HAP-1 (cell line): ENCODE measurements at regions not wholly inside any gene's neighbourhood (a gene's known extent, or its start where the extent isn't known, plus 50 kb on each side); places are given as distances from the start of the nearest gene placed in this dataset.
"Not testable (repeated sequence)": the region's sequence is repeated elsewhere in the genome, so short reads cannot be mapped to it uniquely, and the experiment has no call there.

Experiments
- DNase-seq, 2 experiments: peaks; one replicate each; pipeline ENCODE4 v3.0.0-alpha.2; 2016 to 2020; ENCODE audit warnings: low spot score in 2 of 2
- H3K27me3 ChIP-seq: fragments of 250-450 bp; sonication (Bioruptor Pico); 2 replicates; pipeline ENCODE4 v1.5.1; 2020; ENCODE audit warnings: low read depth, mild to moderate bottlenecking, moderate library complexity
- H3K36me3 ChIP-seq: fragments of 250-450 bp; sonication (Bioruptor Pico); replicated peaks from 2 replicates; pipeline ENCODE4 v1.5.1; 2020; ENCODE audit warnings: mild to moderate bottlenecking
- H3K4me1 ChIP-seq: fragments of 250-450 bp; sonication (Bioruptor Pico); 2 replicates; pipeline ENCODE4 v1.5.1; 2020; ENCODE audit warnings: mild to moderate bottlenecking
- H3K4me3 ChIP-seq: fragments of 250-450 bp; sonication (Bioruptor Pico); 2 replicates; pipeline ENCODE4 v1.5.1; 2020; ENCODE audit warnings: mild to moderate bottlenecking, moderate library complexity
- H3K9me3 ChIP-seq: fragments of 250-450 bp; sonication (Bioruptor Pico); 2 replicates; pipeline ENCODE4 v1.5.1; 2020; ENCODE audit warnings: mild to moderate bottlenecking, moderate library complexity
- in situ Hi-C: fragments of 300-500 bp; cut with MboI; formaldehyde crosslinking; loops from 3 replicates; pipeline ENCODE4 v1.14.3; 2020; ENCODE audit warnings: low sequenced_read_pairs, inconsistent platforms, mixed read lengths

GRCh38 chr1:53182-53581 is 398.3 kb downstream of the OR4F29 start:
- H3K36me3 ChIP-seq, H3K4me1 ChIP-seq, H3K4me3 ChIP-seq, in situ Hi-C loops, H3K27me3 ChIP-seq, H3K9me3 ChIP-seq, DNase-seq: not testable (repeated sequence)

GRCh38 chr1:41965-42466 is 409.5 kb downstream of the OR4F29 start:
- H3K27me3 ChIP-seq, in situ Hi-C loops, DNase-seq, H3K36me3 ChIP-seq, H3K4me1 ChIP-seq, H3K4me3 ChIP-seq, H3K9me3 ChIP-seq: not testable (repeated sequence)

GRCh38 chr1:41197-41596 is 410.3 kb downstream of the OR4F29 start:
- H3K36me3 ChIP-seq, DNase-seq, H3K4me1 ChIP-seq, in situ Hi-C loops, H3K27me3 ChIP-seq, H3K9me3 ChIP-seq, H3K4me3 ChIP-seq: not testable (repeated sequence)

GRCh38 chr1:29183-29582 is 422.3 kb downstream of the OR4F29 start:
- H3K27me3 ChIP-seq, H3K4me1 ChIP-seq, in situ Hi-C loops, DNase-seq, H3K4me3 ChIP-seq, H3K9me3 ChIP-seq, H3K36me3 ChIP-seq: not testable (repeated sequence)

- H3K4me3 ChIP-seq, H3K4me1 ChIP-seq, in situ Hi-C loops, H3K9me3 ChIP-seq, H3K36me3 ChIP-seq, H3K27me3 ChIP-seq: not testable (repeated sequence)
- DNase-seq = peak in 1 of 2 experiments; percentile 10
Measured at GRCh38 chr1:17298-17697, 434.2 kb downstream of the OR4F29 start.

- H3K4me1 ChIP-seq, H3K9me3 ChIP-seq, in situ Hi-C loops, H3K27me3 ChIP-seq, H3K4me3 ChIP-seq, H3K36me3 ChIP-seq: not testable (repeated sequence)
- peak in 1 of 2 experiments; percentile 13 for DNase-seq
Measured at GRCh38 chr1:16025-16424, 435.5 kb downstream of the OR4F29 start.

- H3K4me3 ChIP-seq, H3K9me3 ChIP-seq, in situ Hi-C loops, H3K4me1 ChIP-seq, H3K36me3 ChIP-seq, H3K27me3 ChIP-seq: not testable (repeated sequence)
- peak in 1 of 2 experiments; percentile 44 for DNase-seq
Measured at GRCh38 chr1:9941-10717, 441.3 kb downstream of the OR4F29 start.
